ENCODE measurements at regions not wholly inside any gene's neighbourhood (a gene's known extent, or its start where the extent isn't known, plus 50 kb on each side); places are given as distances from the start of the nearest gene placed in this dataset.

DNA sequence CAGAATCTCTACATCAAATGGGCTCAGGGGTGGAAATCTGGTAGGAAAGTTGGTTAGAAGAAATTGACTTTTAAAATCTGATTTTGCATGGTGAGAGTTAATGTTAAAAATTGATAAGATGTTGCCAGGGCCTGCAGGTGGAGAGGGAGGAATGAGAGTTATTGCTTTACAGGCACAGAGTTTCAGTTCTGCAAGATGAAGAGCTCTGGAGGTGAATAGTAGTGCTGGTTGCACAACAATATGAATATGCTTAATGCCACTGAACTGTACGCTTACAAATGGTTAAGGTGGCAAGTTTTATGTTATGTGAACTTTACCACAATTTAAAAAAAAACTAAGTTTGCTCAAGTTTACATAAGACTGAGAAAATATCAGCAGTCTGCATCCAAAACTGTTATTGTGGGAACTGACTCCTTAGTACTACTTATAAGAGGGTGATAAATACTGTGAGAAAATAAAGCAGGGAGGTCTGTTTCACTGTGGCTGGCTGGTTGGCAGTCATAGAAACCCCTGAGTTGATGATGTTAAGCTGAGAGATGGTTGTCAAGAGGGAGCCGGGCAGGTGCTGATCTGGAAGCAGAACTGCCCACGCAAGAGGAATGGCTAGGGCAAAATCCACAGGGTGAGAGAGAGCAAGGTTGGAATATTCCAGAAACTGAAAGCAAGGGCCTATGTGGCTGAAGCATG lies 144.9 kb downstream of the EDEM1 start:
- Histone ChIP-seq H3K27me3 (no peaks in the 10 kb centered on the region), H3K4me3 (ENCODE audit: low read depth, low read length) (no peak overlapping the region), H3K36me3 (no peaks in the 10 kb centered on the region), H3K4me1 (no peaks in the 10 kb centered on the region), H3K9me3 (no peaks in the 10 kb centered on the region)
- DNase-seq = no peak
- TF ChIP-seq CTCF (IDR thresholded peaks at IDR 0.05; ENCODE audit: low read depth, low read length) = no peak

DNA sequence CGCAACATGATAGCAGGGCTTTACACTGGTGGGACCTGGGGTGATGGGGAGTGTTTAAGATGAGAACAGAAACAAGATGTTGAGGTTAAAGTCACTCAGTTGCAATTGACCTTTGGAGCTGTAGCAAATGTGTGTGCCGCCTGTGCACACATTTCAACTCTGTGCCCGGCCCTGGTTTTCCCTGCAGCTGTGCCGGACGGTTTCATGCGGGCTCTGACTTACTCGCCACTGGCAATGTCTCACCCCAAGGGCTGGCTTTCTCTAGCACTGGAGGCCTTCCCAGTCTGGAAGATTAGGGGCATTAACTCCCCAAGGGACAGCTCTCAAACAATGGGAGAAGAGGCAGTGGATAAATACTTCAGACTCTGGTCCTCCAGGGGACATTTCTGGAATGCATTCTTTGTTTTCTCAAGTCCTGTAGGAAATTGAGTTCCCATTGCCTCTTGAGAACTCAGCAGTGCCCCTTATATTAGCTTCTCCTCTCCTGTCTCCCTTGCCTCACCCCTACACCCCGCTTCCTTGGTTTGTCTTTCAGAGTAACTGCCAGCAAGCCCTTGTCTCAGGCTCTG lies 152.5 kb downstream of the EDEM1 start:
- H3K27me3 ChIP-seq = no peaks in the 10 kb centered on the region
- H3K9me3 ChIP-seq = no peaks in the 10 kb centered on the region
- H3K4me3 ChIP-seq (ENCODE audit: low read depth, low read length) = no peak overlapping the region
- no peak for DNase-seq
- H3K36me3 ChIP-seq = no peaks in the 10 kb centered on the region
- TF ChIP-seq CTCF (IDR thresholded peaks at IDR 0.05; ENCODE audit: low read depth, low read length) = no peak
- no peaks in the 10 kb centered on the region for H3K4me1 ChIP-seq

- DNase-seq = no peak
- Histone ChIP-seq H3K27me3 (no peaks in the 10 kb centered on the region), H3K4me1 (no peaks in the 10 kb centered on the region), H3K36me3 (no peaks in the 10 kb centered on the region), H3K9me3 (no peaks in the 10 kb centered on the region), H3K4me3 (ENCODE audit: low read depth, low read length) (no peak overlapping the region)
- no peak for TF ChIP-seq CTCF (IDR thresholded peaks at IDR 0.05; ENCODE audit: low read depth, low read length)
Measured at GRCh38 chr3:5341610-5342009, 154.1 kb downstream of the EDEM1 start.

GRCh38 chr3:5343459-5343858 lies 156.0 kb downstream of the EDEM1 start:
- DNase-seq = no peak
- Histone ChIP-seq H3K36me3 (no peaks in the 10 kb centered on the region), H3K4me1 (no peaks in the 10 kb centered on the region), H3K27me3 (no peaks in the 10 kb centered on the region), H3K9me3 (no peaks in the 10 kb centered on the region), H3K4me3 (ENCODE audit: low read depth, low read length) (no peak overlapping the region)
- TF ChIP-seq CTCF (IDR thresholded peaks at IDR 0.05; ENCODE audit: low read depth, low read length) = no peak

DNA sequence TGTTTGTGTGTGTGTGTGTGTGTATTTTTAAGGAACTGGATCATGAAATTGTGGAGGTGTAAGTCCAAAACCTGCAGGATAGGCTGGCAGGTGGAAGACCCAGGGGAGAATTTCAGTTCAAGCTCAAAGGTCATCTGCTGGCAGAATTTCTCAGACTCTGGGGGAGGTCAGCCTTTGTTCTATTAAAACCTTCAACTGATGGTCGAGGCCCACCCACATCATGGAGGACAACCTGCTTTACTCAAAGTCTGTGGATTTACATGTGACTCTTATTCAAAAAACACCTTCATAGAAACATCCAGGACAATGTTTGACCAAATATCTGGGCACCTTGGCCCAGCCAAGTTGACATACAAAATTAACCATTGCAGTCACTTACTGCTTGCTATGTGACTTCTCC lies 157.2 kb downstream of the EDEM1 start:
- no peak for DNase-seq
- TF ChIP-seq CTCF (IDR thresholded peaks at IDR 0.05; ENCODE audit: low read depth, low read length) = no peak
- no peaks in the 10 kb centered on the region for H3K27me3 ChIP-seq
- no peaks in the 10 kb centered on the region for H3K4me1 ChIP-seq
- H3K4me3 ChIP-seq (ENCODE audit: low read depth, low read length) = no peak overlapping the region
- H3K36me3 ChIP-seq = no peaks in the 10 kb centered on the region
- no peaks in the 10 kb centered on the region for H3K9me3 ChIP-seq

DNA sequence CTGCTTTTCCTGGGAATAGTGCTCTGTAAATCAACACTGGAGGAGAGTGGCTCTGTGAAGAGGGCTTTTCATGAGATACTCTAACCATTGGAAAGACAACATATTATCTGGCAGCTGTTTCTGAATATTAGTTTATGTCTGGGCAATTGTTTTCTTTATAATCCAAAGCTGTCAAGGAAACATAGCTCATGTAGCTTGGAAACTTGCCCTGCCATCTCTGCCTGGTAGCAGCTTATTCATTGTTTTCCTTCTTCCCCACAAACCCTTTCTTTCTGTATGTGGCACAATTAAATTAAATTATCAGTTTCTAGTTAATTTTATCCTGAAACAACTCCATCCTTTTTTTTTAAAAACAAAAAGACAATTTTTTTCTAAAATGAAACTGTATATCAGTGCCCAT lies 160.0 kb downstream of the EDEM1 start:
- H3K27me3 ChIP-seq = no peaks in the 10 kb centered on the region
- no peak for TF ChIP-seq CTCF (IDR thresholded peaks at IDR 0.05; ENCODE audit: low read depth, low read length)
- no peak overlapping the region for H3K4me3 ChIP-seq (ENCODE audit: low read depth, low read length)
- H3K36me3 ChIP-seq = no peaks in the 10 kb centered on the region
- no peak for DNase-seq
- H3K9me3 ChIP-seq = no peaks in the 10 kb centered on the region
- no peaks in the 10 kb centered on the region for H3K4me1 ChIP-seq
